ENCODE measurements at regions not wholly inside any gene's neighbourhood (a gene's known extent, or its start where the extent isn't known, plus 50 kb on each side); places are given as distances from the start of the nearest gene placed in this dataset.

DNA sequence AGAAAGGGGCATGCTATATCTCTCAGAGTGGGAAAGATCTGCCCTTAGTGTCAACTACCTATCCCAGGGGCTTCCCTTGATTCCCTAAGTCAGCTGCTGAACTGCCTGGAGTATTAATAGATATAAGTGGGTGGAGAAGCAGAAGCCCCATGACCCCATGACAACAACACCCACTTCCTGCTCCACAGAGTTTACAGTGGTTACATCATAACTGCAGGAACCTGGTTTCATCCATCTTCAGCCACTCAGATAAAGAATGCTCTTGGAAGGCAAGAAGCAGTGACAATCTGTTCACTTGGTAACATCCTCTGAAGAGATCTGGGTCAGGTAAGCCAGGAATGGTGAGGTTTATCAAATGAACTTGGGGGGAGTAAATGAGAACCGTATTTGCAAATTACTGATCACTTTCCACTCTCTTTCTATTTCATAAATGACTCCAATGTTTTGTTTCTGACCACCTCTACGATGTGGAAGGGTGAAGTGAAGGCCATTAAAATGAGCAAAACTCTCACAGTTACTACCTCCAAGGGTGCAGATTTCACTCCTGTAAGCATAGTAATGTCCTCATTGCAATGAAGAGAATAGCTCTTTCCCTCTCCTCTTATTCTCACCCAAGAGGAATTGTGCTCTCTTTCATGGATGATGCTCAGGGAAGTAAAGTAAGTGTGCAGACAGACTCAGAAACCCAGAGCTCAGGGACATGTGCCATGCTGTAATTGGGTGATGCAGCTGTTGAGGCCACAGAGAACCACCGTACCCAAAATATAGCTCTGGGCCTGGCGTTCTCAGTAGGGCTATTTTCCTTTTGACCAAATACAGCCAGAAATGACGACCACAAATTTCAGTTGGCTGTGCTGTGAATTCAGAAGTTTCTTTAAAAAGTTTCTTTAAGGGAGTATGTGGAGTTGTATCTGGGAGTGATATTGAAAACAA lies 192.8 kb upstream of the APCDD1 start:
- H3K27me3 ChIP-seq, result no peaks in the 10 kb centered on the region
- DNase-seq (ENCODE audit: low read depth in 1 of 2, low spot score in 1 of 2), result peak in 1 of 2 donors; percentile 40
- H3K4me1 ChIP-seq (ENCODE audit: low read depth), result no peaks in the 10 kb centered on the region
- TF ChIP-seq, protein P1, sequence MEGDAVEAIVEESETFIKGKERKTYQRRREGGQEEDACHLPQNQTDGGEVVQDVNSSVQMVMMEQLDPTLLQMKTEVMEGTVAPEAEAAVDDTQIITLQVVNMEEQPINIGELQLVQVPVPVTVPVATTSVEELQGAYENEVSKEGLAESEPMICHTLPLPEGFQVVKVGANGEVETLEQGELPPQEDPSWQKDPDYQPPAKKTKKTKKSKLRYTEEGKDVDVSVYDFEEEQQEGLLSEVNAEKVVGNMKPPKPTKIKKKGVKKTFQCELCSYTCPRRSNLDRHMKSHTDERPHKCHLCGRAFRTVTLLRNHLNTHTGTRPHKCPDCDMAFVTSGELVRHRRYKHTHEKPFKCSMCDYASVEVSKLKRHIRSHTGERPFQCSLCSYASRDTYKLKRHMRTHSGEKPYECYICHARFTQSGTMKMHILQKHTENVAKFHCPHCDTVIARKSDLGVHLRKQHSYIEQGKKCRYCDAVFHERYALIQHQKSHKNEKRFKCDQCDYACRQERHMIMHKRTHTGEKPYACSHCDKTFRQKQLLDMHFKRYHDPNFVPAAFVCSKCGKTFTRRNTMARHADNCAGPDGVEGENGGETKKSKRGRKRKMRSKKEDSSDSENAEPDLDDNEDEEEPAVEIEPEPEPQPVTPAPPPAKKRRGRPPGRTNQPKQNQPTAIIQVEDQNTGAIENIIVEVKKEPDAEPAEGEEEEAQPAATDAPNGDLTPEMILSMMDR (IDR thresholded peaks at IDR 0.05; ENCODE audit: low read depth, low read length), result no peak
- H3K36me3 ChIP-seq, result no peaks in the 10 kb centered on the region
- H3K27ac ChIP-seq, result no peak overlapping the region
- H3K9me3 ChIP-seq (ENCODE audit: low read depth), result no peaks in the 10 kb centered on the region
- no peak overlapping the region for H3K4me3 ChIP-seq

DNA sequence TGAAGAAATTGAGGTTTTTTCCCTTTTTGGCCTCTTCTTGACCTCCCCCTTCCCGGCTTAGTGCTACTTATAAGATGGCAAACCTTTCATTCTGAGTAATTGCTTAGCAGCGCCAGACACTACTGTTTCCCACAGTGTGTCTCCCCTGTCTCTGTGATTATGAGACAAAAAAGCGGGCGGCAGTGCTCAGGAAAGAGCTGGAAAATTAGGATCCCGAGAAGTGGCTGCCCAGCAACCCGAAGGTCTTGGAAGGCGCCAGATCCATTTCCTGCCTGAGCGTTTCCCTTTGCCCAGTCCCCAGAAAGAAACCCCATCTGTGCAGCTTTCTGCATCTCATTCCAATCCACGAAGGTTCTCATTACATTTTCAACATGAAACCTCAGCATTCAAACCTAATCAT lies 191.9 kb upstream of the APCDD1 start:
- H3K4me1 ChIP-seq (ENCODE audit: low read depth), result no peaks in the 10 kb centered on the region
- TF ChIP-seq, protein P1 (IDR thresholded peaks at IDR 0.05; ENCODE audit: low read depth, low read length), result no peak
- H3K27me3 ChIP-seq, result no peaks in the 10 kb centered on the region

DNA sequence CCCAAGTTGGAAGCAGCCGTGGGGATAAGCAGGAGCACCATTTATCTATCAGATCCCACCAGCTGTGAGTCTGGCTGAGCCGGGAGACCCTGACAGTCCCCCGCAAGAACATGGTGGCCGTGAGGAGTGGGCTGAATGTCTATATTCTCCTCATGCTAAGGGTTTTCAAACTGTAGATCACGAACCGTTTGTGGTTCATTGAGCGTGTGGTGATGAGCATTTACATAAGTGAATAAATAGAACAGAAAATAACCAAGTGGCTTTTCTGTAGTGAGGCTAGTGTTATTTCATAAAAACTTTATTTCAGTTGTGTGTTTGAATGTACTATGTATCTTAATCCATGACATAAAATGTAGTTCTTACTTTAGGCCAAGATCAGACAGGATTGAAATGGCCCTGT lies 190.2 kb upstream of the APCDD1 start:
- Histone ChIP-seq H3K36me3 (no peaks in the 10 kb centered on the region), H3K4me3 (no peak overlapping the region), H3K9me3 (ENCODE audit: low read depth) (no peaks in the 10 kb centered on the region), H3K4me1 (ENCODE audit: low read depth) (no peaks in the 10 kb centered on the region), H3K27ac (no peak overlapping the region), H3K27me3 (no peaks in the 10 kb centered on the region)
- TF ChIP-seq, protein P1 (IDR thresholded peaks at IDR 0.05; ENCODE audit: low read depth, low read length), result no peak
- no peak for DNase-seq (ENCODE audit: low read depth in 1 of 2, low spot score in 1 of 2)

More for the DNA sequence above, 191.9 kb upstream of the APCDD1 start:
- DNase-seq (ENCODE audit: low read depth in 1 of 2, low spot score in 1 of 2), result no peak
- Histone ChIP-seq H3K36me3 (no peaks in the 10 kb centered on the region), H3K4me3 (no peak overlapping the region), H3K9me3 (ENCODE audit: low read depth) (no peaks in the 10 kb centered on the region), H3K27ac (no peak overlapping the region)

DNA sequence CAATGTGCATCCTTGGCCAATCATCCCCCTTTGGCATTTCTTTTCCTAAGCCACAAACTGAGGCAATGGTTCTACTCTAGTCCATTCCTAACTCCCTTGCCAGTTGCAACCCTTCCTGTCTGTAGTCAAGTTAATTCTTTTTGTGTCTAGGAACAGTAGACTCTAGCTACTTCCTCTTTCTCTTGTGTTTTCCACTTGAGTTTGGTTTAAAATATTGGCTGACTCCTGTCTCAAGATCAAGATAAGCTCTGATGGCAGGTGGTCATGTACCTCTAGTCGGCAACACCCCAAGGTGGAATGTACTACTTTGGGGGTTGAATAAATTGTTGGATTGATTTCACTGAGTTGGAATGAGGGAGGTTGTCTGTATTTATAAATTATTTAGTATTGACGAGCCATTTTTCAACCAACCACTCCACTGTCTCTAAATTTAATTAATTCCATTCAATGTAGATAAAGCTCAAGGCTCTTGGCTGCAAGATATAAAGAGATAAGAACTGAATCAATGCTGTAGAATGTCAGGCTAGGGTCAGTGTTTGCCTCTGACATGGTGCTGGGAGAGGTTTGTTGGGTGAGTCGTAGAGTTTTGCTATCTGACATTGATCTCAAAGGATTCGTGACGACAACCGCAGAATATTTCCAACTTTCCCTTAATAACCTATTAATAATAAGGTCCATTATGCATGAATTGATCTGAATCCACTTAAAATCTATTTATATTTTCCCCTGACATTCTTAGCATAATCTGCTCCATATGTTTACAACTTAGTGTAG lies 188.7 kb upstream of the APCDD1 start:
- Histone ChIP-seq H3K27me3 (no peaks in the 10 kb centered on the region), H3K27ac (no peak overlapping the region), H3K4me1 (ENCODE audit: low read depth) (no peaks in the 10 kb centered on the region), H3K4me3 (no peak overlapping the region), H3K36me3 (no peaks in the 10 kb centered on the region), H3K9me3 (ENCODE audit: low read depth) (no peaks in the 10 kb centered on the region)
- no peak for DNase-seq (ENCODE audit: low read depth in 1 of 2, low spot score in 1 of 2)
- TF ChIP-seq, protein P1 (IDR thresholded peaks at IDR 0.05; ENCODE audit: low read depth, low read length), result no peak

DNA sequence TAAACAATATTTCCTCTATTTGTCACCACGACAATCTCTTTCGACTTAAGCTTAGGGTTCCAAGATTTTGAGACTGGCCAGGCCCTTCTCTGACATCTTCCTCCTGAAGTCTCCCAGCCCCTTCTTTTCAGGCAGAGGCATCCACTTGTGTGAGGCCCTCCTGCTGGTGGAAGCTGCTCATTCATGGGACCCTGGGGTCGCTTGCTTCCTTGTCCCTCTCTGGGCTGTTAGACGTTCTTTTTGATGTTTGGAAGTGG lies 188.2 kb upstream of the APCDD1 start:
- TF ChIP-seq, protein P1 (IDR thresholded peaks at IDR 0.05; ENCODE audit: low read depth, low read length), result no peak
- H3K36me3 ChIP-seq, result no peaks in the 10 kb centered on the region
- H3K4me3 ChIP-seq, result no peak overlapping the region
- no peaks in the 10 kb centered on the region for H3K27me3 ChIP-seq
- no peak for DNase-seq (ENCODE audit: low read depth in 1 of 2, low spot score in 1 of 2)
- no peaks in the 10 kb centered on the region for H3K9me3 ChIP-seq (ENCODE audit: low read depth)
- H3K27ac ChIP-seq, result no peak overlapping the region
- no peaks in the 10 kb centered on the region for H3K4me1 ChIP-seq (ENCODE audit: low read depth)

Data from cardiac muscle cell (in vitro differentiated cells and primary cell).